Trophoblast cell (in vitro differentiated cells and primary cell): ENCODE measurements at regions not wholly inside any gene's neighbourhood (a gene's known extent, or its start where the extent isn't known, plus 50 kb on each side); places are given as distances from the start of the nearest gene placed in this dataset.

ENCODE experiments used
- DNase-seq, 2 donors: peaks; one replicate each; pipeline ENCODE4 v3.0.0-alpha.2; 2016
- H2AFZ ChIP-seq: 2 replicates; pipeline ENCODE4 v1.6.1; 2013; ENCODE audit warnings: low read length, moderate library complexity, mild to moderate bottlenecking; ENCODE audit not compliant: insufficient read depth, poor library complexity
- H2AK5ac ChIP-seq: 2 replicates; pipeline ENCODE4 v1.6.1; 2013; ENCODE audit warnings: mild to moderate bottlenecking, low read length
- H2BK120ac ChIP-seq: 2 replicates; pipeline ENCODE4 v1.6.1; 2013; ENCODE audit warnings: low read length, mild to moderate bottlenecking, moderate library complexity; ENCODE audit not compliant: insufficient read depth, poor library complexity
- H2BK12ac ChIP-seq: 2 replicates; pipeline ENCODE4 v1.6.1; 2013; ENCODE audit warnings: mild to moderate bottlenecking, low read length, moderate library complexity
- H2BK5ac ChIP-seq: 2 replicates; pipeline ENCODE4 v1.6.1; 2013; ENCODE audit warnings: low read length, low read depth, moderate library complexity, mild to moderate bottlenecking; ENCODE audit not compliant: poor library complexity
- H3K14ac ChIP-seq: 2 replicates; pipeline ENCODE4 v1.6.1; 2013; ENCODE audit warnings: mild to moderate bottlenecking, low read length
- H3K18ac ChIP-seq: 2 replicates; pipeline ENCODE4 v1.6.1; 2013; ENCODE audit warnings: mild to moderate bottlenecking, low read length
- H3K23ac ChIP-seq: 2 replicates; pipeline ENCODE4 v1.6.1; 2013; ENCODE audit warnings: low read length
- H3K27ac ChIP-seq: 2 replicates; pipeline ENCODE4 v1.5.1; 2013; ENCODE audit warnings: low read depth, mild to moderate bottlenecking, inconsistent platforms, low read length, moderate library complexity
- H3K27me3 ChIP-seq: 2 replicates; pipeline ENCODE4 v1.6.1; 2013; ENCODE audit warnings: inconsistent platforms, mild to moderate bottlenecking, low read length, moderate library complexity; ENCODE audit not compliant: insufficient read depth
- H3K36me3 ChIP-seq, 2 experiments: 1 replicate in 1 of 2; 2 replicates in 1 of 2; pipeline ENCODE4 v1.6.1; 2013; ENCODE audit warnings: low read length in 2 of 2, mild to moderate bottlenecking in 2 of 2, moderate library complexity in 1 of 2; ENCODE audit not compliant: insufficient read depth in 2 of 2, control insufficient read depth in 1 of 2
- H3K4ac ChIP-seq: 2 replicates; pipeline ENCODE4 v1.6.1; 2013; ENCODE audit warnings: low read depth, mild to moderate bottlenecking, low read length, moderate library complexity
- H3K4me1 ChIP-seq, 2 experiments: 1 replicate in 1 of 2; 2 replicates in 1 of 2; pipeline ENCODE4 v1.6.1; 2013; ENCODE audit warnings: low read length in 2 of 2, mild to moderate bottlenecking in 2 of 2, moderate library complexity in 1 of 2; ENCODE audit not compliant: insufficient read depth in 2 of 2, control insufficient read depth in 1 of 2
- H3K4me2 ChIP-seq: 2 replicates; pipeline ENCODE4 v1.6.1; 2013; ENCODE audit warnings: inconsistent platforms, mild to moderate bottlenecking, low read length, moderate library complexity
- H3K4me3 ChIP-seq: 2 replicates; pipeline ENCODE4 v1.5.1; 2013; ENCODE audit warnings: mild to moderate bottlenecking, low read depth, low read length, inconsistent platforms
- H3K79me1 ChIP-seq: one replicate; pipeline ENCODE4 v1.6.1; 2013; ENCODE audit warnings: low read length
- H3K79me2 ChIP-seq: 2 replicates; pipeline ENCODE4 v1.6.1; 2013; ENCODE audit warnings: low read length, mild to moderate bottlenecking; ENCODE audit not compliant: control insufficient read depth, insufficient read depth, poor library complexity
- H3K9ac ChIP-seq: 2 replicates; pipeline ENCODE4 v1.6.1; 2013; ENCODE audit warnings: mild to moderate bottlenecking, low read length
- H3K9me3 ChIP-seq: 2 replicates; pipeline ENCODE4 v1.6.1; 2013; ENCODE audit warnings: low read depth, mild to moderate bottlenecking, control low read depth, inconsistent platforms, low read length; ENCODE audit not compliant: insufficient read depth
- H4K12ac ChIP-seq: 2 replicates; pipeline ENCODE4 v1.6.1; 2013; ENCODE audit warnings: low read depth, mild to moderate bottlenecking, low read length, moderate library complexity
- H4K8ac ChIP-seq: 2 replicates; pipeline ENCODE4 v1.6.1; 2013; ENCODE audit warnings: low read depth, mild to moderate bottlenecking, low read length, moderate library complexity
- H4K91ac ChIP-seq: one replicate; pipeline ENCODE4 v1.6.1; 2013; ENCODE audit warnings: low read depth, mild to moderate bottlenecking, low read length, moderate library complexity
- WGBS: extraction: QIAGEN DNeasy Blood & Tissue Kit; methylation state at CpG from one replicate; pipeline ENCODE4 v1.1.7; 2013; ENCODE audit warnings: missing lambda C conversion rate; ENCODE audit not compliant: insufficient read length, insufficient coverage; ENCODE audit errors: extremely low coverage; 5-methylcytosine and 5-hydroxymethylcytosine counted together

DNA sequence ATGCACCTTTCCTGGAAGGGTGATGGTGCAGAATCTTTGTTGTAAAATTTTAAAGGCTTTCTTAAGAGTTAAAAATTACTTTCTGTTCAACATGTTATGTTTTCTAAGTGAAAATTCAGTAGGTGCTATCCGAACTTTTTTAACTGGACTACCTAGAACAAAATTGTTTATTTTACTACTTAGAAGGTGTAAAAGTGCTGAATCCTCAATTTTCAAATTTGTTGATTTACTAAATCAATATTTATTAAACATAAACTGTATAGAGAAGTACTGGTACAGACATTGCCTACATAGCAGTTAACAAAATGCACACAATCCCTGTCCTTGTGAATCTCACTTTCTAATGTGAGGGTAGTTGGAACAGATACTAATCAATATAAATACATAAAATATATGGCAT, 277.5 kb downstream of the CTH start:
- H4K8ac ChIP-seq = no peak overlapping the region
- no peak overlapping the region for H3K4me3 ChIP-seq
- no CpG with 5 or more reads among the region's 1 CpG for WGBS
- no peak for DNase-seq
- H2BK12ac ChIP-seq = no peak overlapping the region
- no peak overlapping the region for H3K23ac ChIP-seq
- no peaks in the 10 kb centered on the region for H3K27me3 ChIP-seq
- no peaks in the 10 kb centered on the region for H3K79me2 ChIP-seq
- no peaks in the 10 kb centered on the region for H3K4me1 ChIP-seq
- no peak overlapping the region for H3K9ac ChIP-seq
- H3K9me3 ChIP-seq = no peaks in the 10 kb centered on the region
- H2BK120ac ChIP-seq = no peak overlapping the region
- H3K14ac ChIP-seq = no peak overlapping the region
- no peak overlapping the region for H3K4ac ChIP-seq
- H3K4me2 ChIP-seq = no peak overlapping the region
- no peaks in the 10 kb centered on the region for H3K79me1 ChIP-seq
- H4K91ac ChIP-seq = no peak overlapping the region
- no peak overlapping the region for H2BK5ac ChIP-seq
- H2AFZ ChIP-seq = no peak overlapping the region
- H3K27ac ChIP-seq = no peak overlapping the region
- no peak overlapping the region for H2AK5ac ChIP-seq
- H3K36me3 ChIP-seq = no peaks in the 10 kb centered on the region
- no peak overlapping the region for H4K12ac ChIP-seq
- no peak overlapping the region for H3K18ac ChIP-seq

GRCh38 chr1:70706381-70707037, 295.4 kb downstream of the CTH start:
- Histone ChIP-seq H3K9ac (no peak overlapping the region), H3K36me3 (no peaks in the 10 kb centered on the region), H3K23ac (no peak overlapping the region), H2BK5ac (no peak overlapping the region), H3K14ac (no peak overlapping the region), H3K9me3 (no peaks in the 10 kb centered on the region), H3K27me3 (no peaks in the 10 kb centered on the region), H2AFZ (no peak overlapping the region), H3K4me1 (no peaks in the 10 kb centered on the region), H2BK12ac (no peak overlapping the region), H3K27ac (no peak overlapping the region), H4K12ac (no peak overlapping the region), H3K4ac (no peak overlapping the region), H3K79me2 (no peaks in the 10 kb centered on the region), H4K91ac (no peak overlapping the region), H3K79me1 (no peaks in the 10 kb centered on the region), H3K4me3 (no peak overlapping the region), H2AK5ac (no peak overlapping the region), H3K4me2 (peak overlapping the region; percentile 56), H4K8ac (no peak overlapping the region), H2BK120ac (no peak overlapping the region), H3K18ac (no peak overlapping the region)
- WGBS = no CpG with 5 or more reads among the region's 33 CpGs
- peak in 1 of 2 donors; percentile 10 for DNase-seq

DNA sequence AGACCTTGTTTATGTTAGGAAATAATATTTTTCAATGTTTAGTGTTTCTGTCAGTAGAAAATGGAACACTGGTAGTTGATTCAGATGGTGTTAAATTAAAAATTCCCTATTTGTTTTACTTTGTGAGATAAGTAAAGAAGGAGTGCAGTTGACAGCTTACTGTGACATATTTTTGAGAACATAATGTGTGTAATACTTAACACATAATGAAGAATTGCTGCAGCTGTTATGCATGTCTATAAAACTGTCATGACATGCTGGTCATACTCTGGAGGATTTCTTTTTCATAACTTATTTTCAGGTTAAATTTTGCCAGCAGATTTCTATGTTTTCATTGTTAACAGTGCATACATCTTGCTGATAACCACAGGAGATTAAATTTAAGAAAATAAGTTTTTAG, 296.1 kb downstream of the CTH start:
- no peak overlapping the region for H2BK5ac ChIP-seq
- no peak overlapping the region for H4K8ac ChIP-seq
- no peak overlapping the region for H3K4me2 ChIP-seq
- H3K79me1 ChIP-seq = no peaks in the 10 kb centered on the region
- no peak overlapping the region for H4K12ac ChIP-seq
- no peaks in the 10 kb centered on the region for H3K79me2 ChIP-seq
- H3K23ac ChIP-seq = no peak overlapping the region
- no peaks in the 10 kb centered on the region for H3K4me1 ChIP-seq
- no peak overlapping the region for H3K9ac ChIP-seq
- no peak overlapping the region for H3K14ac ChIP-seq
- DNase-seq = no peak
- H3K27me3 ChIP-seq = no peaks in the 10 kb centered on the region
- no peak overlapping the region for H2AK5ac ChIP-seq
- H3K9me3 ChIP-seq = no peaks in the 10 kb centered on the region
- H2AFZ ChIP-seq = no peak overlapping the region
- H4K91ac ChIP-seq = no peak overlapping the region
- H3K36me3 ChIP-seq = no peaks in the 10 kb centered on the region
- no peak overlapping the region for H3K27ac ChIP-seq
- no peak overlapping the region for H3K18ac ChIP-seq
- H2BK12ac ChIP-seq = no peak overlapping the region
- no peak overlapping the region for H3K4me3 ChIP-seq
- H2BK120ac ChIP-seq = no peak overlapping the region
- H3K4ac ChIP-seq = no peak overlapping the region

DNA sequence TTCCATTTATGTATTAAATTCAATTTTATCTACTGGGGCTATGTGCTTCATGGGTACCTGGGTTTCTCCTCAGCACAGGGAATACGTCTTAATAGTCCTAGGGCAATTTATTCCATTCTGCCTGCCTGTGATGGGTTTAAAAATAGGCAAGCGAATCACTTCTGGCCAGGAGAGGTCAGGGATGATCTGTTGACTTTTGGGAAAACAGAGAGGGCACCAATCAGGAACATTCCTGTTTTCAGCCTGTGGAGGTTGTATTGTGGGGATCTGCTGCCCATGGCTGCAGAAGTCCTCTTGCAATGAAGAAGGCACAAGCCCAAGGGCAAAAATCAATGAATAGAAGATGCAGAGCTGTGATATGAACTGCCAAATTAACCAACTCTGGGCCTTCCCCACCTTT, 303.1 kb downstream of the CTH start:
- H3K4me3 ChIP-seq = no peak overlapping the region
- H3K9me3 ChIP-seq = no peaks in the 10 kb centered on the region
- no peaks in the 10 kb centered on the region for H3K36me3 ChIP-seq
- no peak for DNase-seq
- no peaks in the 10 kb centered on the region for H3K79me2 ChIP-seq
- no peak overlapping the region for H3K4ac ChIP-seq
- no peak overlapping the region for H3K27ac ChIP-seq
- H3K4me1 ChIP-seq = no peaks in the 10 kb centered on the region
- H3K18ac ChIP-seq = no peak overlapping the region
- H3K9ac ChIP-seq = no peak overlapping the region
- no peak overlapping the region for H3K14ac ChIP-seq
- no peak overlapping the region for H2BK5ac ChIP-seq
- no peak overlapping the region for H4K8ac ChIP-seq
- no peak overlapping the region for H2BK120ac ChIP-seq
- no peak overlapping the region for H2BK12ac ChIP-seq
- WGBS = no CpG with 5 or more reads among the region's 2 CpGs
- no peak overlapping the region for H4K12ac ChIP-seq
- no peak overlapping the region for H4K91ac ChIP-seq
- H3K4me2 ChIP-seq = no peak overlapping the region
- H2AFZ ChIP-seq = no peak overlapping the region
- no peaks in the 10 kb centered on the region for H3K79me1 ChIP-seq
- no peaks in the 10 kb centered on the region for H3K27me3 ChIP-seq
- no peak overlapping the region for H2AK5ac ChIP-seq
- no peak overlapping the region for H3K23ac ChIP-seq
